ENCODE measurements at regions not wholly inside any gene's neighbourhood (a gene's known extent, or its start where the extent isn't known, plus 50 kb on each side); places are given as distances from the start of the nearest gene placed in this dataset.

DNA sequence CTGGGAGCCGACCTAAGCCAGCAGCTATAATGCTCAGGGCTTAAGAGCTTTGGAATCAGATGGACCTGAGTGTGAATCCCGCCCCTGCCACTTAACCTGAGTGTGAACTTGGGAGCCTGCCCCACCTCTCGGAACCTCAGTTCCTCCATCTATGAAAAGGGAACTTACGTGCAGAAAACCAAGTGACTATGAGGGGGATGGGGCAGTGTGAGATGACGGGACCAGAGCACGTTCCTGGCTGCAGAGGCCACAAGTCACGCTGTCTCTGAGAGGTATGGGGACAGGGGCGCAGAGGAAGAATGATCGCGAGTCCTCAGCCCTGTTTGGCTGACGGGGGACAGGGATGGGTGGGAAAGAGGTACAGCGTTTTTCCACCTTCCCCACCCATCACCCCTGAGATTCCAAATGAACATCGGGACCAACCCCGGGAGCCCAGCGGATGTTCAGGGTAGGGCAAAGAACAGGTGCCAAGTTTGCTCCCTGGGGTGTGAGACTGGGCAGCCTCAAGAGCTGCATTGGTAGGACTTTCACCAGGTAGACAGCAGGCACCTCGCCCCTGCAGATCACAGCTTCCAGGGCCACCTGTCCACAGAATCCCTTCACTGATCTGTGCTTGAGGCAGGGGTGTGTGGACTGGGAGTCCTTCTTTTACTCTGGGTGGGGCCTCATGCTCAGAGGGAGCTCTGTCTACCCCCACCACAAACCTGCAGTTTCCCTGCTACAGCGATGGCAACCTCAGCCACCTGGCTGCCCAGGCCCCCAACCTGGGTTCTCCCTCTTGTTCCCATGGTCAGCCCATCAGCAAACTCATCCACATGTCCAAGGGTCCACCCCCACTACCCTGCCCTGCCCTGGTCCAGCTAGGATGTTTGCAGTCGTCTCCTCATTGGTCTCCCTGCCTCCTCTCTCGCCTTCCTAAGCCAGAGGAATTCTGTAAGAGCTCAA is 85.8 kb downstream of the CEBPB start:
- no peak for DNase-seq (ENCODE audit: low read depth)
- TF ChIP-seq, protein P1, sequence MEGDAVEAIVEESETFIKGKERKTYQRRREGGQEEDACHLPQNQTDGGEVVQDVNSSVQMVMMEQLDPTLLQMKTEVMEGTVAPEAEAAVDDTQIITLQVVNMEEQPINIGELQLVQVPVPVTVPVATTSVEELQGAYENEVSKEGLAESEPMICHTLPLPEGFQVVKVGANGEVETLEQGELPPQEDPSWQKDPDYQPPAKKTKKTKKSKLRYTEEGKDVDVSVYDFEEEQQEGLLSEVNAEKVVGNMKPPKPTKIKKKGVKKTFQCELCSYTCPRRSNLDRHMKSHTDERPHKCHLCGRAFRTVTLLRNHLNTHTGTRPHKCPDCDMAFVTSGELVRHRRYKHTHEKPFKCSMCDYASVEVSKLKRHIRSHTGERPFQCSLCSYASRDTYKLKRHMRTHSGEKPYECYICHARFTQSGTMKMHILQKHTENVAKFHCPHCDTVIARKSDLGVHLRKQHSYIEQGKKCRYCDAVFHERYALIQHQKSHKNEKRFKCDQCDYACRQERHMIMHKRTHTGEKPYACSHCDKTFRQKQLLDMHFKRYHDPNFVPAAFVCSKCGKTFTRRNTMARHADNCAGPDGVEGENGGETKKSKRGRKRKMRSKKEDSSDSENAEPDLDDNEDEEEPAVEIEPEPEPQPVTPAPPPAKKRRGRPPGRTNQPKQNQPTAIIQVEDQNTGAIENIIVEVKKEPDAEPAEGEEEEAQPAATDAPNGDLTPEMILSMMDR (conservative IDR thresholded peaks at IDR 0.05; ENCODE audit: low read depth, low read length) = no peak
- H3K4me3 ChIP-seq (ENCODE audit: low read depth, low read length) = no peak overlapping the region

DNA sequence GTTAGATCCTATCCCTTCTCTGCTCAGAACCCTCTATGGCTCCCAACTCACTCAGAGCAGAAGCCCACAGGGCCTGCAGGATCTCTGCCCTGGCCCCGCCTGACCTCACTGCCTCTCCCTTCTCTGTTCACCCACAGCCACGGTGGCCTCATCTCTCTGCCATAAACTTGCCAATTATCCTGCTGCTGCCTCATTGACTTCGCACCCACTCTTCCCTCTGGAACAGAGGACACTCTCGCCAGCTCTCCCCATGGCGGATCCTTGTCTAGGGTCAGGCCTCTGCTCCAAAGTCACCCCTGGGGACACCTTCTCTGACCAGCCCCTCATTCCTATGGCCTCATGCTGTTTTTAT is 86.4 kb downstream of the CEBPB start:
- H3K4me3 ChIP-seq (ENCODE audit: low read depth, low read length) = no peak overlapping the region
- TF ChIP-seq, protein P1 (conservative IDR thresholded peaks at IDR 0.05; ENCODE audit: low read depth, low read length) = no peak
- DNase-seq (ENCODE audit: low read depth) = no peak

DNA sequence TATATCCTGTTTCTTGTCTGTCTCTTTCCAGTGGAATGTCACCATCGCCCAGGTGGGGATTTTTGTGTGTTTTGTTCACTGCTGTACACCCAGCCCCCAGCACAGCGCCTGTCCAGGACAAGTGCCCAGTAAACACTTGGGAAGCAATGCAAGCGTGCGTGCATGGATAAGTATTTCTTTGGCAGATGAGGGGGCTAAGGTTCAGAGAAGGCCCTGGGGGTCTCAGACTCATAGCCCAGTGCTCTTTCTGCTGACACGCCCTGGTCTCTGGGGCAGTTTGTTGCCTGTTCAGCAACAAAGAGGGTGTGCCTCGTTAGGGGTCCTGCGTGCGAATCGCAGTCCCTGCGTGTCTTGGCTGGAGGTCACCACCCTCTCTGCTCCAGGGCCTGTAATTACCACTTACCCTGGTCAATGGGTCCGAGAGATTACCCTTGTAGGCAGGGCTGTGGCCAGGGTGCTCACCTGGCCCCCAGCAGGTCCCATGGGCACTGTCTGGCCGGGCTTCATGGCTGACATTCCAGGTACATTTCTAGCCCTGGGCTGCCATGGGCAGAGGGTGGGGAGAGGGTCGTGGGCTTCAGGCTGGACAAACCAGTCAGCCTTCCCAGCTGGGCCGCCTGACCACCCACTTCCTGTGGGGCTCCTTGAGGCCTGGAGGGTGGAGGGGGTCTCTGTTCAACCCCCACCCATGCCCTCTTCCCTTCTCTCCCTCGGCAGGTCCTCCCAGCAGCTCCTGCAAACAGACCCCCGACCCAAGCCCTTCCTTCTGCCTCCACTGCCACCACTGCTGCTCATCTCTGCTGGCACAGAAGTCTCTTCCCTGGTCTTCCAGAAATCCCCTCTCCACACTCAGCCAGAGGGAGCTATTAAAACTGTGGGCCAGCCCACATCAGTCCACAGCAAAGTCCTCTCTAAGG is 87.1 kb downstream of the CEBPB start:
- H3K4me3 ChIP-seq (ENCODE audit: low read depth, low read length) = no peak overlapping the region
- TF ChIP-seq, protein P1 (conservative IDR thresholded peaks at IDR 0.05; ENCODE audit: low read depth, low read length) = no peak
- DNase-seq (ENCODE audit: low read depth) = no peak

DNA sequence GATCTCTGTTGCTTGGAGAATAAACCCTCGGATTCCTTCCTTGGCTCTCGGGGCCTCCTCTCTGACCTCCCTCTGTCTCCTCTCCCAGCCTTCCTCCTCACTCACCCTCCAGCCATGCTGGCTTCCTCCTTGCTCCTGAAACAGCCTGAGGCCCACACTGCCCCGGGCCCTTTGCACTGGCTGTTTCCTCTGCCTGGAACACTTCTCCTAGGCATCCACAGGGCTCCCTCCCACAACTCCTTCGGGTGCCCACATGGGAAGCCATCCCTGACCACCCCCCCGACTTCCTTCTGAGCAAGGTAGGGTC is 87.7 kb downstream of the CEBPB start:
- no peak for DNase-seq (ENCODE audit: low read depth)
- TF ChIP-seq, protein P1 (conservative IDR thresholded peaks at IDR 0.05; ENCODE audit: low read depth, low read length) = no peak
- no peak overlapping the region for H3K4me3 ChIP-seq (ENCODE audit: low read depth, low read length)

DNA sequence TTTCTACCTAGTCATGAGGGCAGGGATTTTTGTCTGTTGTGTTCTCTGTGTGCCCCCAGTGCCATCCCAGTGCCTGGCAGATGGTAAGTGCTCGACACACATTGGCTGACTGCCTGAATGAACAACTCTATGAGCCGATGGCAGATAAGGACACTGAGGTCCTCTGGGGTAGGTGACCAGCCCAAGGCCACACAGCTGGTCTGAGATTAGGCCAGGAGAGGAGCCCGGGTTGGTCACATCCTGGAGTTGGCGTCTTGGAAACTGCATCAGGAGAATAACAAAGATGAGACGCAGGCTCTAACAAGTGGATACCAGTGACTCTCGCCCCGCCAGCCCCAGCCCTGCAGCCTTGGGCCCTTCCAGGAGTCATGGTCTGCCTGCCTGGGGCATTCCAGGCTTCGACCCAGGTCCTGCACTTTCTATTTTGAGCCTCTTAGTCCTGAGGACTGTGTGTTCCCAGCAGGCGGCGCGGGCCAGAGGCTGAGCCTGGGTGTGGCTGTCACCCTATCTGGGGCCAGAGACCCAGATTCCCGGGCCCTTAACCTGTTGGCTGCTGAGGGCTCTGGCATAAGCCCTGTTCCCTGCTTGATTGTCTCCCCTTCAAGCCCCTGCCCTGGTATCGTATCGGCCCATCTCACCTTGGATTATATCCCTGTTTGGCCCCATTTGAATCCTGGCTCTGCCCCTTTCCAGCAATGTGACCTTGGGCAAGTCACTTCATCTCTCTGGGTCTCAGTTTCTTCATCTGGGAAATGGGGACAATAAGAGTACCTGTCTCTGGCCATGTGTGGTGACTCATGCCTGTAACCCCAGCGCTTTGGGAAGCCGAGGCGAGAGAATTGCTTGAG is 88.3 kb downstream of the CEBPB start:
- DNase-seq (ENCODE audit: low read depth) = no peak
- TF ChIP-seq, protein P1 (conservative IDR thresholded peaks at IDR 0.05; ENCODE audit: low read depth, low read length) = peak; percentile 34

DNA sequence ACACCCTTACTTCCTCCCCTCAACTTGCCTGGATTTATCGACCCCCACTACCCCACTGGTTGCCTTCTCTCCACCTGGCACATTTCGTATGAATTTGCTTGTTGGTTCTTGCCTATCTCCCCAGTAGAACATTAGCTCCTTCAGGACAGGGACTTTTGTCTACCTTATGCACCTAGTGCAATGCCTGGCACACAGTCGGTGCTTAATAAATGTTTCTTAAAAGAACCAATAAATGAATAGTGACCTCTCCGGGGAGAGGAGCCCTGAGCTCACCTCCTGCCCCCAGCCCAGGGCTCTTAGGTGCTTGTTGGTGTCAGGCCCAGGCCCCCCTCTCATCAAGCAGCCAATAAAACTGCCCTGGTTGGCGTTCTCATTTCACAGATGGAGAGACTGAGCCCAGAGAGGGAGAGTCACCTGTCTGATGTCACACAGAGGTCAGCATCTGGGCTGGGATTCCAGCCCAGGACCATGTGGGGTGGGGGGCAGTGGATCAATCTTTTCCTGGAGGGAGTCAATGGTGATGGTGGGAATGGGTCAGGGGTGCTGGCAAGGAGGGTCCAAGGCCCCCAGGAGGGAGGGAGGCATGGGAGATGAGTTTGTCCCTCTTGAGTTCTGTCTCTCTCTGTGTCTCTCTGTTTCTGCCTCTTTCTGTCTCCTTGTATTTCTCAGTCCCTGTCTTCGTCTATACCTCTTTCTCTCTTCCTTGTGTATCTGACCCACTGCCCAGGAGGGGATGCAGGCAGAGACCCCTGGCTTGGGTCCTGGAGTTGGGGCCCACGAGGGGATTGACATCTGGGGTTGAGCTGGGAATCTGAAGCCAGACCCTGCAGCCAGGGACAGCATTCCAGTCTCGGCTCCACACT is 89.6 kb downstream of the CEBPB start:
- TF ChIP-seq, protein P1 (conservative IDR thresholded peaks at IDR 0.05; ENCODE audit: low read depth, low read length) = no peak
- no peak for DNase-seq (ENCODE audit: low read depth)
- H3K4me3 ChIP-seq (ENCODE audit: low read depth, low read length) = no peak overlapping the region

More for the DNA sequence above, 88.3 kb downstream of the CEBPB start:
- H3K4me3 ChIP-seq (ENCODE audit: low read depth, low read length) = no peak overlapping the region
